CD4-positive, alpha-beta T cell (primary cell): ENCODE measurements at regions not wholly inside any gene's neighbourhood (a gene's known extent, or its start where the extent isn't known, plus 50 kb on each side); places are given as distances from the start of the nearest gene placed in this dataset.

Experiments used
- ATAC-seq: fragments of 200-7000 bp; cut with Tn5 transposase; one replicate; pipeline ENCODE4 v1.10.0; 2022; ENCODE audit warnings: mild to moderate bottlenecking; ENCODE audit not compliant: poor library complexity
- CTCF ChIA-PET: fragments of 350-600 bp; sonication (Branson Sonifier 250); formaldehyde crosslinking; loops from one replicate; lab custom pipeline; 2021; ENCODE audit warnings: antibody characterized with exemption, inconsistent platforms; lab: Charles Lee
- POLR2A ChIA-PET: fragments of 350-600 bp; sonication (Branson Sonifier 250); formaldehyde crosslinking; loops from one replicate; lab custom pipeline; 2021; ENCODE audit warnings: antibody characterized with exemption, inconsistent platforms; lab: Charles Lee
- DNase-seq, 14 experiments: peaks; one replicate each; pipeline ENCODE4 v3.0.0-alpha.2; 2013 to 2020; ENCODE audit warnings: mixed read lengths in 2 of 14
- H3K27ac ChIP-seq, 2 donors: one replicate each; pipeline versions ENCODE4 v1.5.1 to v1.7.0; 2013; ENCODE audit warnings: low read length in 2 of 2, low read depth in 1 of 2, mild to moderate bottlenecking in 1 of 2
- H3K27me3 ChIP-seq, 2 experiments: 1 replicate in 1 of 2; 2 replicates in 1 of 2; pipeline versions ENCODE4 v1.6.1 to v1.7.0; 2013; ENCODE audit warnings: low read length in 2 of 2, control low read depth in 1 of 2, mild to moderate bottlenecking in 1 of 2, moderate library complexity in 1 of 2; ENCODE audit not compliant: insufficient read depth in 2 of 2, control insufficient read depth in 1 of 2
- H3K36me3 ChIP-seq: one replicate; pipeline ENCODE4 v1.6.1; 2013; ENCODE audit warnings: low read length, control low read depth; ENCODE audit not compliant: insufficient read depth
- H3K4me1 ChIP-seq: one replicate; pipeline ENCODE4 v1.6.1; 2013; ENCODE audit warnings: low read length, control low read depth; ENCODE audit not compliant: insufficient read depth
- H3K4me3 ChIP-seq: one replicate; pipeline ENCODE4 v1.5.1; 2013; ENCODE audit warnings: mild to moderate bottlenecking, low read length, moderate library complexity
- H3K9me3 ChIP-seq, 2 experiments: 1 replicate in 1 of 2; 2 replicates in 1 of 2; pipeline versions ENCODE4 v1.6.1 to v1.7.0; 2013; ENCODE audit warnings: low read length in 2 of 2, mild to moderate bottlenecking in 2 of 2, control low read depth in 1 of 2, moderate library complexity in 1 of 2; ENCODE audit not compliant: control insufficient read depth in 1 of 2, insufficient read depth in 1 of 2
- H3K27ac Mint-ChIP-seq: one replicate; pipeline ENCODE4 v1.8.0; 2020; ENCODE audit warnings: mixed read lengths
- H3K27me3 Mint-ChIP-seq: one replicate; pipeline ENCODE4 v1.8.0; 2021; ENCODE audit warnings: mixed read lengths
- H3K36me3 Mint-ChIP-seq: one replicate; pipeline ENCODE4 v1.8.0; 2021; ENCODE audit warnings: low read depth, mixed read lengths
- H3K4me1 Mint-ChIP-seq: one replicate; pipeline ENCODE4 v1.8.0; 2021; ENCODE audit warnings: low read depth, mixed read lengths
- H3K4me3 Mint-ChIP-seq: one replicate; pipeline ENCODE4 v1.8.0; 2020; ENCODE audit warnings: mild to moderate bottlenecking, mixed read lengths
- H3K9me3 Mint-ChIP-seq: one replicate; pipeline ENCODE4 v1.8.0; 2020; ENCODE audit warnings: mixed read lengths
- intact Hi-C, 2 experiments: fragments of 100-400 bp; cut with DNase I in 1 of 2; cut with micrococcal nuclease in 1 of 2; formaldehyde crosslinking; loops; one replicate each; pipeline versions ENCODE4 v1.15.1 to v1.9.0; 2023 to 2025; cut with DNase I, micrococcal nuclease
- TF ChIP-seq, protein P1 (sequence below): fragments of 200-600 bp; IDR thresholded peaks from one replicate; pipeline ENCODE4 v1.8.0; 2022; ENCODE audit warnings: antibody characterized with exemption, mild to moderate bottlenecking

DNA sequence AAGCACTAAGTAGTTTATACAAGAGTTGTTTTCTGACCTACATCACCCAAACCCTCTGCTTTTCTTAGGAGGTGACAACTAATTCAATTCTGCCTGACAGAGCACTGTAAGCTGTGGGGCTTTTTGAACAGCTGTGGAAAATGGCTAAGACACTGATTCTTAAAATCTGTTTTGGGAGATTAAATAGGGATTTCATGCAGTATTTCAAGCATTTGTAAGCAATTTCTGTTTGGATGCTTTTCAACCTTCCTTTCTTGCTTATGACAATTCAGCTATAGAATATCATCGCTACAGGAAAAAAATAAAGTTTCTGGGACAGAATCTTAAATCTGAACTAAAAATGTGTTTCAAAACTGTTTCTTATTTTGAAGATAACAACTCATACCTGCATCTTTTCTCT, 459.5 kb downstream of the RAPGEF2 start:
- POLR2A ChIA-PET, result no interaction called here
- ATAC-seq, result no peak
- Histone ChIP-seq H3K9me3 (no peaks in the 10 kb centered on the region), H3K36me3 (no peaks in the 10 kb centered on the region), H3K4me1 (no peaks in the 10 kb centered on the region), H3K27me3 (no peaks in the 10 kb centered on the region), H3K4me3 (no peak overlapping the region), H3K27ac (no peak overlapping the region)
- DNase-seq, result no peak
- TF ChIP-seq, protein P1, sequence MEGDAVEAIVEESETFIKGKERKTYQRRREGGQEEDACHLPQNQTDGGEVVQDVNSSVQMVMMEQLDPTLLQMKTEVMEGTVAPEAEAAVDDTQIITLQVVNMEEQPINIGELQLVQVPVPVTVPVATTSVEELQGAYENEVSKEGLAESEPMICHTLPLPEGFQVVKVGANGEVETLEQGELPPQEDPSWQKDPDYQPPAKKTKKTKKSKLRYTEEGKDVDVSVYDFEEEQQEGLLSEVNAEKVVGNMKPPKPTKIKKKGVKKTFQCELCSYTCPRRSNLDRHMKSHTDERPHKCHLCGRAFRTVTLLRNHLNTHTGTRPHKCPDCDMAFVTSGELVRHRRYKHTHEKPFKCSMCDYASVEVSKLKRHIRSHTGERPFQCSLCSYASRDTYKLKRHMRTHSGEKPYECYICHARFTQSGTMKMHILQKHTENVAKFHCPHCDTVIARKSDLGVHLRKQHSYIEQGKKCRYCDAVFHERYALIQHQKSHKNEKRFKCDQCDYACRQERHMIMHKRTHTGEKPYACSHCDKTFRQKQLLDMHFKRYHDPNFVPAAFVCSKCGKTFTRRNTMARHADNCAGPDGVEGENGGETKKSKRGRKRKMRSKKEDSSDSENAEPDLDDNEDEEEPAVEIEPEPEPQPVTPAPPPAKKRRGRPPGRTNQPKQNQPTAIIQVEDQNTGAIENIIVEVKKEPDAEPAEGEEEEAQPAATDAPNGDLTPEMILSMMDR, result no peak
- CTCF ChIA-PET, result no interaction called here
- Mint-ChIP-seq H3K36me3 (no peaks in the 10 kb centered on the region), H3K9me3 (peaks cover 2% of the 10 kb centered on the region), H3K27me3 (no peaks in the 10 kb centered on the region), H3K4me1 (no peaks in the 10 kb centered on the region), H3K4me3 (no peak overlapping the region), H3K27ac (no peak overlapping the region)
- intact Hi-C loops, result no loop called here

GRCh38 chr4:159563257-159563656, 460.4 kb downstream of the RAPGEF2 start:
- ATAC-seq (no peak), DNase-seq (no peak)
- CTCF ChIA-PET, result no interaction called here
- Mint-ChIP-seq H3K27me3 (no peaks in the 10 kb centered on the region), H3K4me3 (no peak overlapping the region), H3K4me1 (no peaks in the 10 kb centered on the region), H3K9me3 (peaks cover 6% of the 10 kb centered on the region), H3K36me3 (no peaks in the 10 kb centered on the region), H3K27ac (no peak overlapping the region)
- H3K27ac ChIP-seq, result no peak overlapping the region
- H3K9me3 ChIP-seq, result no peaks in the 10 kb centered on the region
- no peaks in the 10 kb centered on the region for H3K4me1 ChIP-seq
- TF ChIP-seq, protein P1, result no peak
- POLR2A ChIA-PET, result no interaction called here
- no peaks in the 10 kb centered on the region for H3K27me3 ChIP-seq
- H3K4me3 ChIP-seq, result no peak overlapping the region
- intact Hi-C loops, result no loop called here
- no peaks in the 10 kb centered on the region for H3K36me3 ChIP-seq

GRCh38 chr4:159564615-159565014, 461.7 kb downstream of the RAPGEF2 start:
- intact Hi-C loops, result no loop called here
- Mint-ChIP-seq H3K4me3 (no peak overlapping the region), H3K27ac (no peak overlapping the region), H3K9me3 (peaks cover 11% of the 10 kb centered on the region), H3K4me1 (no peaks in the 10 kb centered on the region), H3K36me3 (no peaks in the 10 kb centered on the region), H3K27me3 (no peaks in the 10 kb centered on the region)
- ATAC-seq (no peak), DNase-seq (no peak)
- TF ChIP-seq, protein P1, result no peak
- ChIA-PET CTCF (no interaction called here), POLR2A (no interaction called here)
- no peaks in the 10 kb centered on the region for H3K27me3 ChIP-seq
- H3K4me3 ChIP-seq, result no peak overlapping the region
- H3K27ac ChIP-seq, result no peak overlapping the region
- H3K36me3 ChIP-seq, result no peaks in the 10 kb centered on the region
- H3K4me1 ChIP-seq, result no peaks in the 10 kb centered on the region
- H3K9me3 ChIP-seq, result no peaks in the 10 kb centered on the region
